T-helper 2 cell treated with Interferon-gamma antibody and Interleukin-4, amounts not matched to agents 100 ng/mL and 5 ng/mL, for 36 hours (primary cell): ENCODE measurements at regions not wholly inside any gene's neighbourhood (a gene's known extent, or its start where the extent isn't known, plus 50 kb on each side); places are given as distances from the start of the nearest gene placed in this dataset.

Experiments
- intact Hi-C: fragments of 100-400 bp; cut with micrococcal nuclease; formaldehyde crosslinking; loops from one replicate; pipeline ENCODE4 v1.15.1; 2023

- intact Hi-C loops, result no loop called here
Measured at GRCh38 chr5:164370841-164371240, 865.4 kb downstream of the MAT2B start.

DNA sequence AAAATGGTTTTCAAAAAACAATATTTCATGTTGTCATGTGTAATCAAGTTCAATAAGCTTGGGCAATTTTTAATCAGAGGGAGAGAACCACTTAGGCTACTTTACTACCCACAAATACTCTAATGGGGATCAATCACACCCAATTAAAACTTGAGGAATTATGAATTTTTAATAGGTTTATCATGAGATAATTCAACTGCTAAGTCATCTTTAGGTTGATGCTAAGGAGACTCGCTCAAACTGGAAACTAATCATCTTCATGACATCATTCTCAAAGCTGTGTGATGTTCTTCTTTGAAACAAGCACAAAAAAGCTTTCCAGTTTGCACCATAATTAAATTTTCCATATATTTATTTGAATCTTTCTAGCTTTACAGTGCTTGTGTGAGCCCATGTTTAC is 867.5 kb downstream of the MAT2B start:
- intact Hi-C loops, result no loop called here

- intact Hi-C loops, result no loop called here
Measured at GRCh38 chr5:164373876-164374275, 868.5 kb downstream of the MAT2B start.

DNA sequence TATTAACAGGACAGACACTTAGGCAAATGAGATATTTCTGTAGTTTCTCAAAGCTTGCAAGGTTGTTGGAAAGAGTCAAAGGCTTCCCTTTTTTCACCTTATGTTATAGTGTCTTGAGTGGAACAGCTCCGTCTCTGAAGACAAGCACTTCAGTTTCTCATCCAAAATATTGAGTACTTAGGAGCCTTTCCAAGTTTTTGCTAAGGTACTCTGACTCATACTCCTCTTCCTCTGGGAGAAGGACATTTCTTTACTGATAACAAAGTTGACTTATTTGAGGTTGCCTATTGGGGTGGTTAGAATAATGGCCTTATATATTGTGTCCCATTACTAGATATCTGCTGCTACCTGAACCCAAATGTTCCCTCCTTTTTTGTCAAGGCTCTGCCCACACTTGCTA is 869.6 kb downstream of the MAT2B start:
- intact Hi-C loops, result no loop called here

DNA sequence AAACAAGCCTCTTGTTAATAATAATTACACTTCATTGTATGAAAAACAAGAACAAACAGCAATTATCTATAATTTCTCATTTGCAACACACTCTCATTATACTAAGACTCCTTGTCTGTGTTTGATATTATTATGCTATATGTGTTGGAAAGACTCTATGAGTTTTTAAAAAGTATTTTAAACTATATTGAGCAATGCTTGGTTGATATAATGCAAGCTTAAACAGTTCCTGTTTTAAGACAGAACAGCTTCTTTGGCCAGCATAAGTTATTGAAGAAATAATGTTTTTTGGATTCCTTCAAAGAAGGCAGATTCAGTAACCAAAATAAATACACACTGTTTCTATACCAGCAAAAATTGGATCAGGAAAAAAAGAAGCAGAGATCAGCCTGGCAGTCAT is 871.4 kb downstream of the MAT2B start:
- intact Hi-C loops, result no loop called here

GRCh38 chr5:164377746-164378145 is 872.3 kb downstream of the MAT2B start:
- intact Hi-C loops, result no loop called here

- intact Hi-C loops, result no loop called here
Measured at GRCh38 chr5:164383662-164384061, 878.2 kb downstream of the MAT2B start.

DNA sequence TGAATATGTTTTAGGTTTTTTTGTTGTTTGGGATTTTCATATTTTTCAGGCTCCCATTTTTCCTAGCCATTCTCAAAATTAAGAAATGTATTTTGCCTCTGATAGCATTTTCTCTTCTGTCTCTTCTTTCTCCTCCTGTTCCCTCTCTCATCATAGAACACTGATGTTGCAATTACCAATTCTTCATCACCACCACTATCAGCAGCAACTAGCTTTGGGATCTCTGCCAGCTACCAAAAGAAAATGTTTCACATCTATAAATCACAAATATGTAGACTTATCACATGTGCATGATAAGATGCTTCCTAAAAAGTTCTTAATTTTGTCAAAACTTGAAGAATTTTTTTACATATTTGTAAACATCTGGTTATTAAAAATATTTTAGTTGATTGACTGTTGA is 887.1 kb downstream of the MAT2B start:
- intact Hi-C loops, result no loop called here

GRCh38 chr5:164394686-164395194 is 889.3 kb downstream of the MAT2B start:
- intact Hi-C loops, result no loop called here

- intact Hi-C loops, result no loop called here
Measured at GRCh38 chr5:164412531-164412930, 907.1 kb downstream of the MAT2B start.

DNA sequence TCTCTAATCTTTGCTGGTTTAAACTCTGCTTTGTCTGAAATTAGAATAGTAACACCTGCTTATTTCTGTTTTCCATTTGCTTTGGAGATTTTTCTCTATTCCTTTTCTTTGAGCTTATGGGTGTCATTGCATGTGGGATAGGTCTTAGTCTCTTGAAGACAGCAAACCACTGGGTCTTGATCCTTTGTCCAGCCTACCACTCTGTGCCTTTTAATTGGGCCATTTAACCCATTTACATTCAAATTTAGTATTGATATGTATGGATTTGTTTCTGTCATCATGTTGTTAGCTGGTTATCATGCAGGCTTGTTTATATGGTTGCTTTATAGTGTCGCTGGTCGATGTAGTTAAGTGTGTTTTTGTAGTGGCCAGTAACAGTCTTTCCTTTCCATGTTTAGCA is 914.7 kb downstream of the MAT2B start:
- intact Hi-C loops, result no loop called here

- intact Hi-C loops, result no loop called here
Measured at GRCh38 chr5:164422400-164422799, 917.0 kb downstream of the MAT2B start.

- intact Hi-C loops, result no loop called here
Measured at GRCh38 chr5:164431634-164432304, 926.4 kb downstream of the MAT2B start.

DNA sequence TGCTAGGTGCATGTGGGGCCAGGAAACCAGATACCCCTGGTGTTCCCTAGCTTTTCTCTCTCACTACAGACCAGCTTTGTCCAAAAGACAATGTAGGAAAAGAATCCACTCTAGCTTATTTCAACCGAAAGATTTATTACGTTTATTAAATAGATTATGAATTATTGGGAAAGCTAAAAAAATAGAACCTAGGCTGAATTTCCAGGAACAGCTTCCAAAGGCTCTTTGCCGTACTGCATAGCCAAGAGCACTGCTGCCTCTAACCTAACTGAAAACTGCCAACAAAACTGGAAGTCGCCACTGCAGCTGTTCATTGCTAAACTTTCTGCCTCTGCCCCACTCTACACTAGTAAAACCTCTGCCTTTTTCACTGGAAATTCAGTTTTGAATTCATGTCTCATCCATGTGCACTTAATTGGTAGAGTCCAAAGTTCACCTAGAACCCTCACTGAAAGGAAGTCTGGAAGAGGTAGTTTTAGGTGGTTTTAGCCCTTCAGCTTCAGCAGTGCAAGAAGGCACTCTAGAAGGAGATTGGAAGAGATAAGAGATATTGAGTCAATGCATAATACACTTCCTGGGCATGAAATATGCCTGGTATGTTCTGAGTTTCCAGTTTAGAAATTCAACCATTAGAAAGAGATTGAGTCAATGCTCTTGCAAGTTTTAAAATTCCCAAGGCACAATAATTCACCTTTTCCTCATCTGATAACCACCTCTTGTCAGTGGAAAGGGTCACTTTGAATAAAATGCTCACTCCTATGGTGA is 927.9 kb downstream of the MAT2B start:
- intact Hi-C loops, result no loop called here

DNA sequence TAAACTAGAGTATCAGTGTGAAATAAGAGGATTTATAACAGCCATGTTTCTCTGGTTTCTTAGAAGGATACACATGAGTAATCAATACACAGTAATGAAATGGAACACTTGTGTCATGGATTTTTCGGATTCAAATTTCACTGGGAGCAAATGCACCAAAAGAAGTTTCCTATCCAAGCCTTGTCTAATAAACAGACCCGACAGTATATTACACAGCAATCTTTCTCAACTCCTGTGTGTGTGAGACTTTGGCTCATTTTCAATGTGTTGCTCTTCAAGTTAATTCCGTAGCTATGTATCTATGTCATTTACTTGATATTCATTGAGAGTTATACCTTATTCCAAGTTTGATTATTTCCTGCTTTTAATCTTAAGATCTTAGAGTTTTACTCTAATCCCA is 930.2 kb downstream of the MAT2B start:
- intact Hi-C loops, result no loop called here

- intact Hi-C loops, result no loop called here
Measured at GRCh38 chr5:164439799-164440198, 934.4 kb downstream of the MAT2B start.

- intact Hi-C loops, result no loop called here
Measured at GRCh38 chr5:164449460-164449859, 944.0 kb downstream of the MAT2B start.

GRCh38 chr5:164466033-164466432 is 960.6 kb downstream of the MAT2B start:
- intact Hi-C loops, result no loop called here

GRCh38 chr5:164470312-164470711 is 964.9 kb downstream of the MAT2B start:
- intact Hi-C loops, result no loop called here

- intact Hi-C loops, result no loop called here
Measured at GRCh38 chr5:164472165-164472564, 966.7 kb downstream of the MAT2B start.

GRCh38 chr5:164475339-164475977 is 970.0 kb downstream of the MAT2B start:
- intact Hi-C loops, result no loop called here

GRCh38 chr5:164481270-164481669 is 975.9 kb downstream of the MAT2B start:
- intact Hi-C loops, result no loop called here
